ENCODE measurements at regions not wholly inside any gene's neighbourhood (a gene's known extent, or its start where the extent isn't known, plus 50 kb on each side); places are given as distances from the start of the nearest gene placed in this dataset.

- POLR2A ChIA-PET = no interaction called here
- no peaks in the 10 kb centered on the region for H3K4me1 ChIP-seq
- CTCF ChIA-PET = interaction anchor here (1.0 kb wide), 1 partner anchor 8 kb away, joined by 5 read pairs; no protein-coding TSS in a partner anchor
- no peak overlapping the region for H3K4me3 ChIP-seq
- ATAC-seq (no peak), DNase-seq (ENCODE audit: low read depth in 1 of 2, low spot score in 1 of 2) (no peak), FAIRE-seq (no peak)
- WGBS (ENCODE audit: missing lambda C conversion rate) = 7% methylated on average over 8 of the region's 8 CpGs
- peaks cover 5% of the 10 kb centered on the region; the same call in 1 of the 3 replicates for H3K9me3 ChIP-seq
- H3K27ac ChIP-seq = no peak overlapping the region
- no peak overlapping the region for H3K4me2 ChIP-seq
- TF ChIP-seq RAD21 (conservative IDR thresholded peaks at IDR 0.05 in 1 of 2, IDR thresholded peaks at IDR 0.05 in 1 of 2) = no peak
- no peak for TF ChIP-seq HOXA7 (CRISPR knock-in tag; IDR thresholded peaks at IDR 0.05)
- no peak for TF ChIP-seq NFE2L2 (conservative IDR thresholded peaks at IDR 0.05; ENCODE audit: low read length)
- TF ChIP-seq CEBPB (IDR thresholded peaks at IDR 0.05) = no peak
- TF ChIP-seq KDM1A (IDR thresholded peaks at IDR 0.05; ENCODE audit: low read depth) = no peak
- no peak for TF ChIP-seq FOXS1 (CRISPR knock-in tag; IDR thresholded peaks at IDR 0.05)
- TF ChIP-seq CTCF (IDR thresholded peaks at IDR 0.05) = no peak
- TF ChIP-seq MAX (IDR thresholded peaks at IDR 0.05) = no peak
- TF ChIP-seq MAFK (IDR thresholded peaks at IDR 0.05; ENCODE audit: partially characterized antibody) = no peak
- no peak for TF ChIP-seq CBX8 (IDR thresholded peaks at IDR 0.05)
- no peak for TF ChIP-seq PBX3 (IDR thresholded peaks at IDR 0.05)
- TF ChIP-seq HEYL (CRISPR knock-in tag; IDR thresholded peaks at IDR 0.05) = no peak
- TF ChIP-seq RFX5 (IDR thresholded peaks at IDR 0.05) = no peak
- TF ChIP-seq HMGXB4 (CRISPR knock-in tag; IDR thresholded peaks at IDR 0.05; ENCODE audit: borderline replicate concordance) = no peak
- TF ChIP-seq ZSCAN20 (CRISPR knock-in tag; IDR thresholded peaks at IDR 0.05) = no peak
- no peak for TF ChIP-seq EHMT2 (IDR thresholded peaks at IDR 0.05; ENCODE audit: low read depth)
- TF ChIP-seq ZNF302 (CRISPR knock-in tag; IDR thresholded peaks at IDR 0.05) = no peak
- TF ChIP-seq RARB (CRISPR knock-in tag; IDR thresholded peaks at IDR 0.05) = no peak
Observed at GRCh38 chr19:29384656-29385055, 141.1 kb upstream of the VSTM2B start.

- Histone ChIP-seq H3K4me2 (no peak overlapping the region), H3K4me3 (no peak overlapping the region), H3K4me1 (no peaks in the 10 kb centered on the region), H3K27ac (no peak overlapping the region), H3K9me3 (peaks cover 8% of the 10 kb centered on the region; the same call in 1 of the 3 replicates)
- ChIA-PET CTCF (interaction anchor here (1.0 kb wide), 1 partner anchor 8 kb away, joined by 5 read pairs; no protein-coding TSS in a partner anchor), POLR2A (no interaction called here)
- FAIRE-seq (no peak), DNase-seq (ENCODE audit: low read depth in 1 of 2, low spot score in 1 of 2) (no peak), ATAC-seq (no peak)
- 3% methylated on average over 13 of the region's 13 CpGs for WGBS (ENCODE audit: missing lambda C conversion rate)
- TF ChIP-seq SMC3 (IDR thresholded peaks at IDR 0.05) (no peak), HOXB5 (CRISPR knock-in tag; IDR thresholded peaks at IDR 0.05) (no peak), BCL3 (IDR thresholded peaks at IDR 0.05) (no peak), PBX3 (IDR thresholded peaks at IDR 0.05) (no peak), HMGXB4 (CRISPR knock-in tag; IDR thresholded peaks at IDR 0.05; ENCODE audit: borderline replicate concordance) (no peak), FOXS1 (CRISPR knock-in tag; IDR thresholded peaks at IDR 0.05) (no peak), REST (IDR thresholded peaks at IDR 0.05) (no peak), RCOR1 (IDR thresholded peaks at IDR 0.05; ENCODE audit: low read depth, low read length) (no peak), EP300 (IDR thresholded peaks at IDR 0.05) (no peak)
Observed at GRCh38 chr19:29385191-29385795, 140.5 kb upstream of the VSTM2B start.

Measured in A549 (cell line).